ENCODE measurements at regions not wholly inside any gene's neighbourhood (a gene's known extent, or its start where the extent isn't known, plus 50 kb on each side); places are given as distances from the start of the nearest gene placed in this dataset.

DNA sequence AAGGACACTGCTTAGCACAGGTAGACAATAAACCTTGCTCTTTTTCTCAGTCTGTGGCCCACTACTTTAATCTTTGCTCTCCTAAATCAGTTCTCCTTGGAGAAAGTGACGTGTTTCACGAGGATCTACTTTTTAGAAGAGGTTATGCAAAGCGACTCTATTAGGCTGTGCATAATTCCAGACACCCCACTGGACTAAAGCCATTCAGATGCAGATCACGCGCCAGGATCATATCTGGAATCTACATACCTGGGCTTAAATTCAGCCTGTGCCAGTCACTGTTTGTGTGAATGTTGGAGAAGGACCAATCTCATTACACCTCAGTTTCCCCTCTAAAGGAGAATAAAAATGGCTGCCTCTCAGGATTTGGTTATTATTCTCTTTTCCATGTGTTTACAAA is 413.0 kb upstream of the MYT1L start:
- no peak overlapping the region for H3K27ac ChIP-seq (ENCODE audit: low read depth, low read length)
- H3K36me3 ChIP-seq (ENCODE audit: control insufficient read depth in 5 of 5, insufficient read depth in 5 of 5, low read length in 5 of 5) = no peaks in the 10 kb centered on the region
- no peak overlapping the region for H3K9ac ChIP-seq (ENCODE audit: low read length in 5 of 5)
- H3K9me3 ChIP-seq (ENCODE audit: control insufficient read depth in 5 of 5, low read length in 5 of 5) = no peaks in the 10 kb centered on the region
- H3K4me3 ChIP-seq (ENCODE audit: low read depth in 1 of 5, low read length in 5 of 5) = no peak overlapping the region
- H3K4me1 ChIP-seq (ENCODE audit: control insufficient read depth in 5 of 5, insufficient read depth in 5 of 5, low read length in 5 of 5) = peaks cover 0 to 21% (median 13%) of the 10 kb centered on the region in 5 donors
- no peaks in the 10 kb centered on the region for H3K27me3 ChIP-seq (ENCODE audit: control insufficient read depth in 5 of 5, insufficient read depth in 4 of 5, low read length in 5 of 5)

- Histone ChIP-seq H3K9ac (ENCODE audit: low read length in 5 of 5) (no peak overlapping the region), H3K27ac (ENCODE audit: low read depth, low read length) (no peak overlapping the region), H3K36me3 (ENCODE audit: control insufficient read depth in 5 of 5, insufficient read depth in 5 of 5, low read length in 5 of 5) (no peaks in the 10 kb centered on the region), H3K9me3 (ENCODE audit: control insufficient read depth in 5 of 5, low read length in 5 of 5) (no peaks in the 10 kb centered on the region), H3K27me3 (ENCODE audit: control insufficient read depth in 5 of 5, insufficient read depth in 4 of 5, low read length in 5 of 5) (no peaks in the 10 kb centered on the region), H3K4me3 (ENCODE audit: low read depth in 1 of 5, low read length in 5 of 5) (no peak overlapping the region), H3K4me1 (ENCODE audit: control insufficient read depth in 5 of 5, insufficient read depth in 5 of 5, low read length in 5 of 5) (peaks cover 0 to 14% (median 8%) of the 10 kb centered on the region in 5 donors)
Measured at GRCh38 chr2:2743164-2743571, 412.1 kb upstream of the MYT1L start.

DNA sequence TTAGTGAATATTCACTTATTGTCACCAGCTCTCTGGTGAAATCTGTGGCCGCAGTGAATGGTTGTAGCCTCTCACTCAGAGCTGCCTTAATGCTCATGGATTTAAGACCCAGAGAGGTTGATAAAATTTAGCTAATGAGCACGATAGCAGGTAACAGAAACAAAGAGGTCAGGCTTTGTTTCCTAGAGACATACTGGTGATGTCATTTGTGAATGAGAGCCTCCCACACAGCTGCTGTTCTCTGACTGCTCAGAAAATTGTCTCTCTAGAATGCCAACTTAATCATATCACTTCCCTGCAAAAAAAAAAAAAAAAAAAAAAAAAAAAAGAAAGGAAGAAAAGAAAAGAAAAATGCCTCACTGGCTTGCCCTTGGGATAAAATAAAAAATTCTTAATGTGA is 411.7 kb upstream of the MYT1L start:
- Histone ChIP-seq H3K4me1 (ENCODE audit: control insufficient read depth in 5 of 5, insufficient read depth in 5 of 5, low read length in 5 of 5) (peaks cover 0 to 14% (median 8%) of the 10 kb centered on the region in 5 donors), H3K27ac (ENCODE audit: low read depth, low read length) (no peak overlapping the region), H3K9ac (ENCODE audit: low read length in 5 of 5) (no peak overlapping the region), H3K9me3 (ENCODE audit: control insufficient read depth in 5 of 5, low read length in 5 of 5) (no peaks in the 10 kb centered on the region), H3K4me3 (ENCODE audit: low read depth in 1 of 5, low read length in 5 of 5) (no peak overlapping the region), H3K27me3 (ENCODE audit: control insufficient read depth in 5 of 5, insufficient read depth in 4 of 5, low read length in 5 of 5) (no peaks in the 10 kb centered on the region), H3K36me3 (ENCODE audit: control insufficient read depth in 5 of 5, insufficient read depth in 5 of 5, low read length in 5 of 5) (no peaks in the 10 kb centered on the region)

GRCh38 chr2:2740238-2740775 is 409.2 kb upstream of the MYT1L start:
- Histone ChIP-seq H3K4me3 (ENCODE audit: low read depth in 1 of 5, low read length in 5 of 5) (no peak overlapping the region), H3K9ac (ENCODE audit: low read length in 5 of 5) (no peak overlapping the region), H3K27ac (ENCODE audit: low read depth, low read length) (no peak overlapping the region), H3K4me1 (ENCODE audit: control insufficient read depth in 5 of 5, insufficient read depth in 5 of 5, low read length in 5 of 5) (peaks cover 0 to 14% (median 8%) of the 10 kb centered on the region in 5 donors), H3K36me3 (ENCODE audit: control insufficient read depth in 5 of 5, insufficient read depth in 5 of 5, low read length in 5 of 5) (no peaks in the 10 kb centered on the region), H3K9me3 (ENCODE audit: control insufficient read depth in 5 of 5, low read length in 5 of 5) (no peaks in the 10 kb centered on the region), H3K27me3 (ENCODE audit: control insufficient read depth in 5 of 5, insufficient read depth in 4 of 5, low read length in 5 of 5) (no peaks in the 10 kb centered on the region)

DNA sequence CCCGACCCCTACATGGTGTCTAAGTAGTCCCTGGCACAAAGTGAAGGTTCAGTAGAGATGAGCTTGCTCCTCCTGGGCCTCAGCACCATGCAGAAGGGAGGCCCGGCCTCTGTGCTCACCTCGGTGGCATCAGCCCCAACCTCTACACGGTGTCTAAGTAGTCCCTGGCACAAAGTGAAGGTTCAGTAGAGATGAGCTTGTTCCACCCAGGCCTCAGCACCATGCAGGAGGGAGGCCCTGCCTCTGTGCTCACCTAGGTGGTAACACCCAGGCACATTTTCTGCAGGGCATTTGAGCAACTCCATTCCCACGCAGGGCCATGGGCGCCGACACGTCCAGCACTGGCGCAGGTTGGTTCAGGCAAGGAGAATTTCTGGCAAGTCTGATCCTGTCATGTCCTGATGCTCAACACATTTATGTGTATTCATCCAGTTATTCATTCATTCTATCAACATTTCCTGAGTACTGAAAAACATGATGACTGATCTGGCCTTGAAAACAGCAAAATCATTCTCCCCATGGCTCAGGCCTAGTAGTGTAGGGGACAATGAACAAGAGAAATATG is 408.2 kb upstream of the MYT1L start:
- Histone ChIP-seq H3K9ac (ENCODE audit: low read length in 5 of 5) (no peak overlapping the region), H3K4me1 (ENCODE audit: control insufficient read depth in 5 of 5, insufficient read depth in 5 of 5, low read length in 5 of 5) (peaks cover 0 to 14% (median 8%) of the 10 kb centered on the region in 5 donors), H3K27me3 (ENCODE audit: control insufficient read depth in 5 of 5, insufficient read depth in 4 of 5, low read length in 5 of 5) (no peaks in the 10 kb centered on the region), H3K27ac (ENCODE audit: low read depth, low read length) (no peak overlapping the region), H3K4me3 (ENCODE audit: low read depth in 1 of 5, low read length in 5 of 5) (no peak overlapping the region), H3K9me3 (ENCODE audit: control insufficient read depth in 5 of 5, low read length in 5 of 5) (no peaks in the 10 kb centered on the region), H3K36me3 (ENCODE audit: control insufficient read depth in 5 of 5, insufficient read depth in 5 of 5, low read length in 5 of 5) (no peaks in the 10 kb centered on the region)

GRCh38 chr2:2738684-2739083 is 407.6 kb upstream of the MYT1L start:
- H3K27ac ChIP-seq (ENCODE audit: low read depth, low read length) = no peak overlapping the region
- peaks cover 0 to 11% (median 7%) of the 10 kb centered on the region in 5 donors for H3K4me1 ChIP-seq (ENCODE audit: control insufficient read depth in 5 of 5, insufficient read depth in 5 of 5, low read length in 5 of 5)
- no peak overlapping the region for H3K9ac ChIP-seq (ENCODE audit: low read length in 5 of 5)
- H3K27me3 ChIP-seq (ENCODE audit: control insufficient read depth in 5 of 5, insufficient read depth in 4 of 5, low read length in 5 of 5) = peaks cover 0 to 4% (median 2%) of the 10 kb centered on the region in 5 donors
- no peaks in the 10 kb centered on the region for H3K9me3 ChIP-seq (ENCODE audit: control insufficient read depth in 5 of 5, low read length in 5 of 5)
- H3K36me3 ChIP-seq (ENCODE audit: control insufficient read depth in 5 of 5, insufficient read depth in 5 of 5, low read length in 5 of 5) = no peaks in the 10 kb centered on the region
- no peak overlapping the region for H3K4me3 ChIP-seq (ENCODE audit: low read depth in 1 of 5, low read length in 5 of 5)

- Histone ChIP-seq H3K4me1 (ENCODE audit: control insufficient read depth in 5 of 5, insufficient read depth in 5 of 5, low read length in 5 of 5) (peaks cover 0 to 7% (median 2%) of the 10 kb centered on the region in 5 donors), H3K27me3 (ENCODE audit: control insufficient read depth in 5 of 5, insufficient read depth in 4 of 5, low read length in 5 of 5) (peaks cover 0 to 5% (median 3%) of the 10 kb centered on the region in 5 donors), H3K27ac (ENCODE audit: low read depth, low read length) (no peak overlapping the region), H3K9me3 (ENCODE audit: control insufficient read depth in 5 of 5, low read length in 5 of 5) (no peaks in the 10 kb centered on the region), H3K9ac (ENCODE audit: low read length in 5 of 5) (no peak overlapping the region), H3K36me3 (ENCODE audit: control insufficient read depth in 5 of 5, insufficient read depth in 5 of 5, low read length in 5 of 5) (no peaks in the 10 kb centered on the region), H3K4me3 (ENCODE audit: low read depth in 1 of 5, low read length in 5 of 5) (no peak overlapping the region)
Measured at GRCh38 chr2:2738276-2738675, 407.2 kb upstream of the MYT1L start.

DNA sequence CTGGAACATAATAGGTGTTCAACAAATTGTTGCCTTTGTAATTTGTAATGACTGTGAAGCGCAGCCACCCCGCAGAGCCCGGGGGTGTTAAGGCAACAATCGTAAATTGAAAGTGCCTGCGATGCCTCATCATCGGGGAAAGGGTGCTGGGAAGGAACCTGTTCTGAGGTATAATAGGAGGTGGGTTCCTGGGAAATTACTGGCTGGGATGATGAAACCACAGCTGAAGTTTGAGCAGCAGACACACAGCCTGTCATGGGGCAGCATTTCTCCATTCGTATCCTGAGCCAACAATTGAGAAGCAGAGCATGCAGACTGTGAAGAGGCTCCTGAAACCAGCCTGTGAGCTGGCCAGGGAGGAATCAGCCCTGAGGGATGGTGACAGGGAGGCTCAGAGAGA is 404.0 kb upstream of the MYT1L start:
- no peak overlapping the region for H3K4me3 ChIP-seq (ENCODE audit: low read depth in 1 of 5, low read length in 5 of 5)
- H3K27me3 ChIP-seq (ENCODE audit: control insufficient read depth in 5 of 5, insufficient read depth in 4 of 5, low read length in 5 of 5) = peaks cover 0 to 6% (median 3%) of the 10 kb centered on the region in 5 donors
- H3K9me3 ChIP-seq (ENCODE audit: control insufficient read depth in 5 of 5, low read length in 5 of 5) = no peaks in the 10 kb centered on the region
- no peaks in the 10 kb centered on the region for H3K4me1 ChIP-seq (ENCODE audit: control insufficient read depth in 5 of 5, insufficient read depth in 5 of 5, low read length in 5 of 5)
- H3K27ac ChIP-seq (ENCODE audit: low read depth, low read length) = no peak overlapping the region
- no peak overlapping the region for H3K9ac ChIP-seq (ENCODE audit: low read length in 5 of 5)
- H3K36me3 ChIP-seq (ENCODE audit: control insufficient read depth in 5 of 5, insufficient read depth in 5 of 5, low read length in 5 of 5) = no peaks in the 10 kb centered on the region

DNA sequence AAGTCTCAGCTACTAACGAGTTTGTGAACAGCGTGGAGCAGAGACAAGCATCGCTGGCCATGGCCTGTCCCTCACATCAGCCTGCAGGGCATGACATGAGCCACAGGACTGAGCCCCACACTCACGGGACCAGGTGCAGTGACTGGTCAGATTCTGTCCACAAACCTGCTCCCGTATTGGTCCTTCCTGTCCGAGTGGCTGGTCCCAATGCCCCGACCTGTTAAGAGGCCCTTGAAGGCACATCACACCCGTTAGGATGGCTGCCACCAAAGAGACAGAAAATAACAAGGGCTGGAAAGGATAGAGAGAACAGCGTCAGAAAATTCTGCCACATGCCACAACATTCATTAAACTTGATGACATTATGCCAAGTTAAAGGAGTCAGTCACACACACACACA is 403.2 kb upstream of the MYT1L start:
- Histone ChIP-seq H3K9me3 (ENCODE audit: control insufficient read depth in 5 of 5, low read length in 5 of 5) (no peaks in the 10 kb centered on the region), H3K36me3 (ENCODE audit: control insufficient read depth in 5 of 5, insufficient read depth in 5 of 5, low read length in 5 of 5) (no peaks in the 10 kb centered on the region), H3K4me1 (ENCODE audit: control insufficient read depth in 5 of 5, insufficient read depth in 5 of 5, low read length in 5 of 5) (no peaks in the 10 kb centered on the region), H3K27me3 (ENCODE audit: control insufficient read depth in 5 of 5, insufficient read depth in 4 of 5, low read length in 5 of 5) (peaks cover 0 to 6% (median 3%) of the 10 kb centered on the region in 5 donors), H3K27ac (ENCODE audit: low read depth, low read length) (no peak overlapping the region), H3K4me3 (ENCODE audit: low read depth in 1 of 5, low read length in 5 of 5) (no peak overlapping the region), H3K9ac (ENCODE audit: low read length in 5 of 5) (no peak overlapping the region)

DNA sequence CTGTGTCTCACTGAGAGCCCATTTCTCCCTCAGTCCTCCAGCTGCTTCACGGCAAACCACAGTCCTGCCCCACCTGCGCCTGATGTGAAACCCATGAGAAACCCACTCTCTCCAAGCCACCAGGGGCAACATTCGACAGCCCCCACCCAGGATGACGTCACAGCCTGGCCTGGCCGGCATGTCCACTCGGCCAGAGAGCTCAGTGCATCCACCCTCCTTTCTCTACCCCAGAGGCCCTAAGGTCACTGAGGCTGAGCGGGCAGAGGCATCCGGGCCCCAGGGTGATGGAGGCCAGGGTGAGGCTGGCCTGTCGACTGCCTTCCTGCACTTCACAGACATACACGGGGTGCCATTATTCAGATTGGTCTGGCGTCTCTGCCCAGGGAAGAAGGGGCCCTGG is 402.7 kb upstream of the MYT1L start:
- peaks cover 0 to 6% (median 3%) of the 10 kb centered on the region in 5 donors for H3K27me3 ChIP-seq (ENCODE audit: control insufficient read depth in 5 of 5, insufficient read depth in 4 of 5, low read length in 5 of 5)
- no peak overlapping the region for H3K9ac ChIP-seq (ENCODE audit: low read length in 5 of 5)
- H3K4me3 ChIP-seq (ENCODE audit: low read depth in 1 of 5, low read length in 5 of 5) = no peak overlapping the region
- no peaks in the 10 kb centered on the region for H3K9me3 ChIP-seq (ENCODE audit: control insufficient read depth in 5 of 5, low read length in 5 of 5)
- no peaks in the 10 kb centered on the region for H3K4me1 ChIP-seq (ENCODE audit: control insufficient read depth in 5 of 5, insufficient read depth in 5 of 5, low read length in 5 of 5)
- no peaks in the 10 kb centered on the region for H3K36me3 ChIP-seq (ENCODE audit: control insufficient read depth in 5 of 5, insufficient read depth in 5 of 5, low read length in 5 of 5)
- H3K27ac ChIP-seq (ENCODE audit: low read depth, low read length) = no peak overlapping the region
